D341Med (cell line): ENCODE measurements at regions not wholly inside any gene's neighbourhood (a gene's known extent, or its start where the extent isn't known, plus 50 kb on each side); places are given as distances from the start of the nearest gene placed in this dataset.
"Not testable (repeated sequence)": the region's sequence is repeated elsewhere in the genome, so short reads cannot be mapped to it uniquely, and the experiment has no call there.

Source experiments
- DNase-seq: peaks from one replicate; pipeline ENCODE4 v3.0.0; 2012; ENCODE audit warnings: low spot score

- DNase-seq, result no peak
Observed at GRCh38 chr18:43720041-43720440, 442.8 kb upstream of the SYT4 start.

GRCh38 chr18:43735570-43735969 is 458.3 kb upstream of the SYT4 start:
- no peak for DNase-seq

- DNase-seq, result no peak
Observed at GRCh38 chr18:43744960-43745745, 467.9 kb upstream of the SYT4 start.

- DNase-seq, result no peak
Observed at GRCh38 chr18:43751203-43751602, 473.9 kb upstream of the SYT4 start.

- DNase-seq, result no peak
Observed at GRCh38 chr18:43751835-43752234, 474.5 kb upstream of the SYT4 start.

- DNase-seq, result no peak
Observed at GRCh38 chr18:43757273-43757672, 480.0 kb upstream of the SYT4 start.

GRCh38 chr18:43758734-43759133 is 481.4 kb upstream of the SYT4 start:
- no peak for DNase-seq

GRCh38 chr18:43760010-43760409 is 482.7 kb upstream of the SYT4 start:
- no peak for DNase-seq

- DNase-seq, result no peak
Observed at GRCh38 chr18:43772907-43773306, 495.6 kb upstream of the SYT4 start.

GRCh38 chr18:43774497-43774896 is 497.2 kb upstream of the SYT4 start:
- no peak for DNase-seq

- DNase-seq, result no peak
Observed at GRCh38 chr18:43775591-43775990, 498.3 kb upstream of the SYT4 start.

GRCh38 chr18:43776997-43777396 is 499.7 kb upstream of the SYT4 start:
- no peak for DNase-seq

- no peak for DNase-seq
Observed at GRCh38 chr18:43777636-43778304, 500.5 kb upstream of the SYT4 start.

GRCh38 chr18:43780782-43781340 is 503.6 kb upstream of the SYT4 start:
- no peak for DNase-seq

- no peak for DNase-seq
Observed at GRCh38 chr18:43785158-43785557, 507.9 kb upstream of the SYT4 start.

GRCh38 chr18:43786893-43787292 is 509.6 kb upstream of the SYT4 start:
- DNase-seq, result no peak

- not testable (repeated sequence) for DNase-seq
Observed at GRCh38 chr18:43787721-43788120, 510.4 kb upstream of the SYT4 start.

- DNase-seq, result no peak
Observed at GRCh38 chr18:43789234-43790000, 512.1 kb upstream of the SYT4 start.

GRCh38 chr18:43793910-43794309 is 516.6 kb upstream of the SYT4 start:
- no peak for DNase-seq

- no peak for DNase-seq
Observed at GRCh38 chr18:43794363-43794762, 517.1 kb upstream of the SYT4 start.

GRCh38 chr18:43797347-43797746 is 520.1 kb upstream of the SYT4 start:
- no peak for DNase-seq

- no peak for DNase-seq
Observed at GRCh38 chr18:43800584-43800983, 523.3 kb upstream of the SYT4 start.
